Skeletal muscle tissue (tissue), 3 donors: ENCODE measurements at regions not wholly inside any gene's neighbourhood (a gene's known extent, or its start where the extent isn't known, plus 50 kb on each side); places are given as distances from the start of the nearest gene placed in this dataset.

Experiments used
- H3K27ac ChIP-seq: one replicate; pipeline ENCODE4 v1.7.0; 2013; ENCODE audit warnings: mild to moderate bottlenecking, low read depth, low read length, inconsistent platforms
- H3K27me3 ChIP-seq, 3 donors: one replicate each; pipeline ENCODE4 v1.7.0; 2013; ENCODE audit warnings: low read length in 3 of 3; ENCODE audit not compliant: control insufficient read depth in 3 of 3, insufficient read depth in 3 of 3
- H3K36me3 ChIP-seq, 3 donors: one replicate each; pipeline ENCODE4 v1.7.0; 2013; ENCODE audit warnings: low read length in 3 of 3; ENCODE audit not compliant: control insufficient read depth in 3 of 3, insufficient read depth in 3 of 3
- H3K4me1 ChIP-seq, 3 donors: one replicate each; pipeline ENCODE4 v1.7.0; 2013; ENCODE audit warnings: low read length in 3 of 3, mild to moderate bottlenecking in 3 of 3; ENCODE audit not compliant: control insufficient read depth in 3 of 3, insufficient read depth in 3 of 3
- H3K4me3 ChIP-seq, 3 donors: one replicate each; pipeline ENCODE4 v1.7.0; 2013; ENCODE audit warnings: low read length in 3 of 3
- H3K9ac ChIP-seq, 3 donors: one replicate each; pipeline ENCODE4 v1.7.0; 2013; ENCODE audit warnings: low read length in 3 of 3, mild to moderate bottlenecking in 3 of 3, moderate library complexity in 2 of 3, low read depth in 1 of 3
- H3K9me3 ChIP-seq, 3 donors: one replicate each; pipeline ENCODE4 v1.7.0; 2013; ENCODE audit warnings: low read length in 3 of 3; ENCODE audit not compliant: control insufficient read depth in 3 of 3
- donor health status: Osteomylitis.

DNA sequence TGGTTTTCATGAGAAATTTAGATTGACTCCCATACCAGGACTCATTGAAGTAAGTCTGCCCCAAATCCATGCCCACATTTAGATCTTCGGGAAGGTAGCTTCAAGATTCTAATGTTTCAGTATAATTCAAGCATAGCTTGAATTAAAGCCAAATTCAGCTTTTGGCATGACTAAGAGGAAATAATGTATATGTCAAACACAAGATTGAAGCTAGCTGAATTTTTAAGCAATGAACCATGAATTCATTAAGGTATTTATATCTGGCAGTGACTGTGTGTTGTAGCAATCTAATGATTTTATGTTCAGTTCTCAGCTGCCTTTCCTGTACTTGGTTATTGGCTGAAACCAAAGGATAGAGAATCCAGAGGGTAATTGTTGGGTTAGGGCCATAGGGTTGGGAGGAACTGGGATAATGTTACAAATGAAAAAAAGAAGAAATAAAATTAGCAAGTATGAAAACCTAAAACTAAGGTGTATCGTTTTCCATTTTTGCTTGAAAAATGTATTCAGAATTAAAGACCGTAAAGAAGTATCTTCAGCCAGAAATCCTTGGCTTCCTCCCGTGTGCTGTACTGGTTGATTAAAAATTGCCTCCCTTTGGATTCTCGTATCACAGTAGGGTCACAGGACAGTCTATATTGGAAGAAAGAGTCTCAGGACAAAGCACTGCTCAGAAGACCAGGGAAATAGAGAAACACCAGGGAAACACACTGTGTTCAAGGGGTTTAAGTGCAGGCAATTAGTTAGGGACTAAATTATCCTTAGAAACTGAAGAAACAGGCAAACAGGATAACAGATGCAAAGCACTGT, 119.0 kb upstream of the FN1 start:
- H3K9ac ChIP-seq: no peak overlapping the region
- H3K36me3 ChIP-seq: no peaks in the 10 kb centered on the region
- H3K27me3 ChIP-seq: no peaks in the 10 kb centered on the region
- H3K27ac ChIP-seq: no peak overlapping the region
- no peaks in the 10 kb centered on the region for H3K9me3 ChIP-seq
- H3K4me1 ChIP-seq: no peaks in the 10 kb centered on the region
- H3K4me3 ChIP-seq: no peak overlapping the region

DNA sequence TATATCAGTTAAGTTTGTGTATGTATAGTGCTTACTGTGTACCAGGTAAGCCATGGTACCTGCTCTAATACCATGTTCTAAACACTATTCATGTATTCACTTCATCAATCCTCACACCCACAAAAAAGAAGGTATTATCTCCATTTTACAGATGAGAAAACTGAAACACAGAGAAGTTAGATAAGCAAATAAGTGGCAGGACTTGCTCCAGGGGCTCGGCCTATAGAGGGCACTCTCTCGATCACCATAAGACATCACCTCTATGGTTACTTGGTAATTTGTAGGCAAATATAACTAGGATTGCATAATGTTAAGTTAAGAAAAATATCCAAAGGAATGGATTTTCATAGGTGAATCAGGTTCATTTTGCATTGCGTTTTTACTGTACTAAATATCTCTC, 118.1 kb upstream of the FN1 start:
- H3K27me3 ChIP-seq: no peaks in the 10 kb centered on the region
- no peak overlapping the region for H3K9ac ChIP-seq
- no peak overlapping the region for H3K27ac ChIP-seq
- H3K4me3 ChIP-seq: no peak overlapping the region
- no peaks in the 10 kb centered on the region for H3K36me3 ChIP-seq
- H3K4me1 ChIP-seq: no peaks in the 10 kb centered on the region
- H3K9me3 ChIP-seq: no peaks in the 10 kb centered on the region

DNA sequence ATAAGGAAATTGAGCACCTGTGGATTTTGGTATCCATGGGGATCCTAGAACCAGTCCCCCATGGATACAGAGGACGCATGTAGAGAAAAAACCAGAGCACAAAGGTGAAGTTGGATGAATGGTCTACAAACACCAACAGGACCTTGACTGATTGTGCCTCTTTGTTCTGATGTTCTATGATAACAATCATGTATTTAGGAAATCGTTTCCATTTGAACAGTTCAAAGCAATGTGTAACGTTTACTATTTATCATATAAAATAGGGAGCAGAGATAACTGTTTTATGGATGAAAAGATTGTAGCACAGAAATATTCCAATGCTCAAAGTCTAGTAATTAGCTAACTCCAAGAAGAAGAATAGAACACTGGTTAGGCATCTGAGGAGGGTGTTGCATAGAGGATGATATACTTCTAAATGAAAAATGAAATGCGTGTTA, 116.3 kb upstream of the FN1 start:
- H3K9me3 ChIP-seq: no peaks in the 10 kb centered on the region
- H3K4me1 ChIP-seq: no peaks in the 10 kb centered on the region
- H3K4me3 ChIP-seq: no peak overlapping the region
- no peaks in the 10 kb centered on the region for H3K27me3 ChIP-seq
- no peak overlapping the region for H3K9ac ChIP-seq
- H3K27ac ChIP-seq: no peak overlapping the region
- H3K36me3 ChIP-seq: no peaks in the 10 kb centered on the region

DNA sequence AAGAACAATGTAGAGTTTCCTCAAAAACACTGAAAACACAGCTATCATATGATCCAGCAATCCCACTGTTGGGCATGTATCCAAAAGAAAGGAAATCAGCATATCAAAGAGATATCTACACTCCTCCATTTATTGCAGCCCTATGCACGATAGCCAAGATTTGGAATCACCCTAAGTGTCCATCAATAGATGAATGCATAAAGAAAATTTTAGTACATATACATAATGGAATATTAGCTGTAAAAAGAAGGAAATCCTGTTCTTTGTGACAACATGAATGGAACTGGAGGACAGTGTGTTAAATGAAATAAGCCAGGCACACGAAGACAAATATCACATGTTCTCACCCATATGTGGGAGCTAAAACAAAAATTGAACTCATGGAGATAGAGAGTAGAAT, 114.5 kb upstream of the FN1 start:
- H3K36me3 ChIP-seq: no peaks in the 10 kb centered on the region
- H3K4me3 ChIP-seq: no peak overlapping the region
- H3K9ac ChIP-seq: no peak overlapping the region
- H3K27me3 ChIP-seq: no peaks in the 10 kb centered on the region
- no peak overlapping the region for H3K27ac ChIP-seq
- no peaks in the 10 kb centered on the region for H3K9me3 ChIP-seq
- no peaks in the 10 kb centered on the region for H3K4me1 ChIP-seq

DNA sequence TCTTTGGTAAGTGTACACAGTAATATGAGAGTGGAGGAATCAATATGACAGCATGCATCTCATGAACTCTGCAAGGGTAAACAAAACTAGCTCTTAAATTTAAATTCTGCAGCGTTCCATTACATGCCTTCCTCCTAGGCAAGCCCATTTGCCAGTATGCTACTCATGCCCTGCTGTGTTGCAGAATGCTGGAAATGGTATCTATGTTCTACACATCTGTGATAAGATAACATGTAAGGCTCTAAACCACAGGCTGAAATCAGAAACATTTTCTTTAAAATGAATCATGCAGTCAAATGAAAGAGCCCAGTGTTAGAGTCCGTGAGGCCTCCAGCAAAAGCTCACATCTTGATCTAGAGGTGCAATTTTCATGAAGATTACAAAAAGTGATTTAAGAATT, 112.8 kb upstream of the FN1 start:
- no peak overlapping the region for H3K27ac ChIP-seq
- H3K36me3 ChIP-seq: no peaks in the 10 kb centered on the region
- H3K4me1 ChIP-seq: no peaks in the 10 kb centered on the region
- no peaks in the 10 kb centered on the region for H3K9me3 ChIP-seq
- H3K4me3 ChIP-seq: no peak overlapping the region
- no peaks in the 10 kb centered on the region for H3K27me3 ChIP-seq
- no peak overlapping the region for H3K9ac ChIP-seq

DNA sequence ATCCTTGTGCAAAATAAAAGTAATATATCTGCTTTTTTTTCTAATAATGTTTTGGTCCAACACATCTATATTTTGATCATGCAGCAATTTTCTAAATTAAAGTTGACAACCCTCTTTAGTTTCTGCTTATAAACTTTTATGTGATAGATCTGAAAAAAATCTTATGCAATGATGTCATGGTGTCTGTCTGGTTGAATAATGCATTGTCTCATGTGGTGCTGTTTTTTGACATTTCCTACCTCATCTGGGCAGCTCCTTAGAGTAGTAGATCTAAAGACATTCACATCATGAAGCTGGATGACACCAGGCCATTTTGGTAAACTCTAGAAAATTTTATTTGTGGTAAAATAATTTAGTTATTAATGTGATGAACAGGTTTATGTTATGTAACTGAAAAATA, 106.8 kb upstream of the FN1 start:
- Histone ChIP-seq H3K9ac (no peak overlapping the region), H3K4me1 (no peaks in the 10 kb centered on the region), H3K27ac (no peak overlapping the region), H3K9me3 (no peaks in the 10 kb centered on the region), H3K27me3 (no peaks in the 10 kb centered on the region), H3K36me3 (no peaks in the 10 kb centered on the region), H3K4me3 (no peak overlapping the region)

DNA sequence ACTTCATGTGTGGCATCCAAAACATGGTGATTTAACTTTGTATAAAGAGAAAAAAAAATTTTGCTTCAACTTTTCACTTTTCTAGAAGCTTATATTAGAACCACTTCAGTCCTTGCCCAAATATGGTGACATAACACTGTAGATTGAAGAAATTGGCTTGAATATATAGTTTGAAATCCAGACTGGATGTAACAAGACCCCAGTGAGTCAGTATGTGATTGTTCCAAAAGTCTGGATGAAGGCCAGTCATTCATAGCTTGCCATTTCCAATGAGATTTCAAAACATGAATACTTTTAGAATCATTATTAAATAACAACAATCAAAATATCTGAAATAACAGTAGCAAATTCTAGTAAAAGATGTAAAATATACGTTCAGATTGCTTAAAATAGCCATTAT, 104.8 kb upstream of the FN1 start:
- Histone ChIP-seq H3K4me1 (no peaks in the 10 kb centered on the region), H3K27ac (no peak overlapping the region), H3K4me3 (no peak overlapping the region), H3K9ac (no peak overlapping the region), H3K9me3 (no peaks in the 10 kb centered on the region), H3K36me3 (no peaks in the 10 kb centered on the region), H3K27me3 (no peaks in the 10 kb centered on the region)

DNA sequence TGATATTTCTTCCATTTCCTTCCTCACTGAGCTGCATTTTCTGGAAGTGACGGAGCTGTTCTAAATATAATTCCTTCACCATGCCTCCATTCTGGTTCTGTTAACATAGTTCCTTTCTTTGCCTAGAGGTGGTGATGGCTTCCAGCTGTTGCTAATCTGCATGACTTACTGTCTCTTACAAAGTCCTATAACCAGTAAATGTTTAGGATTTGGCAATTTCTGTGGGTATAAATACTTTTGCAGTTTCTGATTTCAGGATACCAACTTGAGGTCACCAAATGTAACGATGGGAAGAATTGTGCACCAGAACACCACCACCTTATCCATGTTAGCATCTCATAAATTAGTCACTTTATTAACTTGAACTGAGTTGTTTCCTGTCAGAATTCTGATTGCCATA, 101.7 kb upstream of the FN1 start:
- no peaks in the 10 kb centered on the region for H3K4me1 ChIP-seq
- no peak overlapping the region for H3K27ac ChIP-seq
- H3K9ac ChIP-seq: no peak overlapping the region
- H3K4me3 ChIP-seq: no peak overlapping the region
- H3K36me3 ChIP-seq: no peaks in the 10 kb centered on the region
- no peaks in the 10 kb centered on the region for H3K9me3 ChIP-seq
- no peaks in the 10 kb centered on the region for H3K27me3 ChIP-seq

DNA sequence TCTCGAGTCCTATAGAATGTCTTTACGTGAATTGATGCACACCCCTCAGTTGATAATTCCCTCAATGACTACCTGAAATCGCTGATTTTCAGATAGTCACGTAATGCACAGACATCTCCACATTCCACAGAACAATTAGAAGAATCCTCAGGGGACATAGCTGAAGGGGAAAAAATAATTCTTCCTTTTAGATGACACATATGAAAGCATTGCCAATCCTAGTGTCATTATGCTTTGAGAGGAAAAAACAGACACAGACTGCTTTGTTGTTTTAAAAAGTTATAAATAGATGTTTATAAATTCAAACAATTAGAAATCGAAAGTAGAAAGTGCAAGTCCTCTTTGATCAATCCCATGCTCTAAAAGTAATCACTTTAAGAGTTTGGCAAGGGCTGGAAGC, 100.6 kb upstream of the FN1 start:
- no peak overlapping the region for H3K27ac ChIP-seq
- H3K9me3 ChIP-seq: no peaks in the 10 kb centered on the region
- H3K4me1 ChIP-seq: no peaks in the 10 kb centered on the region
- no peaks in the 10 kb centered on the region for H3K27me3 ChIP-seq
- H3K4me3 ChIP-seq: no peak overlapping the region
- H3K36me3 ChIP-seq: no peaks in the 10 kb centered on the region
- H3K9ac ChIP-seq: no peak overlapping the region

DNA sequence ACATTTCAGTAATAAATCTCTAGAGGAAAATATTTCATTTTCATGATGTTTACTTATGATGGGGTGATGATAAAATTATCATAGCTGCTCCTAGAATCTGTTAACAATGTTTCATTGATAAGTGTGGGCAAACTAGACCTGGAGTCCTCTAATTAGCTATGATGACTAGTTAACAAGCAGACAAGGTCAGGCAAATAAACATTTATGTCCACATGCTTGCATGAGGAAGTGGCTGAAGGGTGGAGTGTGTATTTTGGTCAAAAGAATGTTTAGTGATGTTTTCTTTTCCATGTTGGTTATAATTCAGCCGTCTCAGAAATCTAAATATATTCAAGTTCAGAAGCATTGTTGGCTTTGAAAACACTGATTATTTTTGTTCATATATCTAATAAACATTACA, 99.9 kb upstream of the FN1 start:
- Histone ChIP-seq H3K9ac (no peak overlapping the region), H3K9me3 (no peaks in the 10 kb centered on the region), H3K36me3 (no peaks in the 10 kb centered on the region), H3K27me3 (no peaks in the 10 kb centered on the region), H3K4me3 (no peak overlapping the region), H3K27ac (no peak overlapping the region), H3K4me1 (no peaks in the 10 kb centered on the region)
